Activated CD4-positive, alpha-beta T cell treated with anti-CD3 and anti-CD28 coated beads, Interleukin-2, amount 50 U/mL, for 24 hours (primary cell): ENCODE measurements at regions not wholly inside any gene's neighbourhood (a gene's known extent, or its start where the extent isn't known, plus 50 kb on each side); places are given as distances from the start of the nearest gene placed in this dataset.

Experiments
- DNase-seq, 2 donors: peaks; one replicate each; pipeline ENCODE4 v3.0.0-alpha.2; 2020; ENCODE audit warnings: low read depth in 1 of 2, low spot score in 1 of 2

- DNase-seq: no peak
Observed at GRCh38 chr18:24819141-24819890, 358.9 kb downstream of the HRH4 start.

GRCh38 chr18:24825397-24825796 lies 365.0 kb downstream of the HRH4 start:
- DNase-seq: no peak

- no peak for DNase-seq
Observed at GRCh38 chr18:24826605-24827004, 366.2 kb downstream of the HRH4 start.

GRCh38 chr18:24827501-24827900 lies 367.1 kb downstream of the HRH4 start:
- DNase-seq: no peak

- DNase-seq: no peak
Observed at GRCh38 chr18:24831081-24831480, 370.6 kb downstream of the HRH4 start.

- no peak for DNase-seq
Observed at GRCh38 chr18:24831871-24832665, 371.6 kb downstream of the HRH4 start.

- no peak for DNase-seq
Observed at GRCh38 chr18:24835751-24836150, 375.3 kb downstream of the HRH4 start.

GRCh38 chr18:24837066-24837465 lies 376.6 kb downstream of the HRH4 start:
- DNase-seq: no peak

GRCh38 chr18:24840051-24840450 lies 379.6 kb downstream of the HRH4 start:
- no peak for DNase-seq

GRCh38 chr18:24840640-24841039 lies 380.2 kb downstream of the HRH4 start:
- no peak for DNase-seq

- no peak for DNase-seq
Observed at GRCh38 chr18:24841536-24841935, 381.1 kb downstream of the HRH4 start.

GRCh38 chr18:24843123-24843522 lies 382.7 kb downstream of the HRH4 start:
- no peak for DNase-seq

- no peak for DNase-seq
Observed at GRCh38 chr18:24846138-24846537, 385.7 kb downstream of the HRH4 start.

GRCh38 chr18:24850532-24850931 lies 390.1 kb downstream of the HRH4 start:
- no peak for DNase-seq

- no peak for DNase-seq
Observed at GRCh38 chr18:24853076-24853475, 392.6 kb downstream of the HRH4 start.

- no peak for DNase-seq
Observed at GRCh38 chr18:24860978-24861680, 400.7 kb downstream of the HRH4 start.

- no peak for DNase-seq
Observed at GRCh38 chr18:24862201-24862816, 401.9 kb downstream of the HRH4 start.

GRCh38 chr18:24868311-24868710 lies 407.9 kb downstream of the HRH4 start:
- no peak for DNase-seq

GRCh38 chr18:24868760-24869237 lies 408.4 kb downstream of the HRH4 start:
- no peak for DNase-seq

GRCh38 chr18:24869285-24869684 lies 408.8 kb downstream of the HRH4 start:
- DNase-seq: no peak

GRCh38 chr18:24875286-24875685 lies 414.8 kb downstream of the HRH4 start:
- DNase-seq: no peak
